ENCODE measurements at regions not wholly inside any gene's neighbourhood (a gene's known extent, or its start where the extent isn't known, plus 50 kb on each side); places are given as distances from the start of the nearest gene placed in this dataset.

GRCh38 chr17:79290726-79291125 lies 216.1 kb downstream of the ENGASE start:
- no peak for DNase-seq (ENCODE audit: low read depth in 2 of 2)

- no peak for DNase-seq (ENCODE audit: low read depth in 2 of 2)
These were observed 214.3 kb downstream of the ENGASE start for GRCh38 chr17:79288950-79289349.

GRCh38 chr17:79286440-79286839 lies 211.8 kb downstream of the ENGASE start:
- no peak for DNase-seq (ENCODE audit: low read depth in 2 of 2)

- no peak for DNase-seq (ENCODE audit: low read depth in 2 of 2)
These were observed 211.3 kb downstream of the ENGASE start for GRCh38 chr17:79285973-79286372.

GRCh38 chr17:79282294-79282693 lies 207.7 kb downstream of the ENGASE start:
- DNase-seq (ENCODE audit: low read depth in 2 of 2), result no peak

GRCh38 chr17:79281803-79282202 lies 207.2 kb downstream of the ENGASE start:
- no peak for DNase-seq (ENCODE audit: low read depth in 2 of 2)

- DNase-seq (ENCODE audit: low read depth in 2 of 2), result no peak
These were observed 206.4 kb downstream of the ENGASE start for GRCh38 chr17:79280866-79281572.

GRCh38 chr17:79280010-79280409 lies 205.4 kb downstream of the ENGASE start:
- no peak for DNase-seq (ENCODE audit: low read depth in 2 of 2)

- DNase-seq (ENCODE audit: low read depth in 2 of 2), result no peak
These were observed 204.7 kb downstream of the ENGASE start for GRCh38 chr17:79279320-79279719.

GRCh38 chr17:79276821-79277220 lies 202.2 kb downstream of the ENGASE start:
- no peak for DNase-seq (ENCODE audit: low read depth in 2 of 2)

- no peak for DNase-seq (ENCODE audit: low read depth in 2 of 2)
These were observed 199.0 kb downstream of the ENGASE start for GRCh38 chr17:79273660-79274059.

- peak in 1 of 2 donors; percentile 9 for DNase-seq (ENCODE audit: low read depth in 2 of 2)
These were observed 198.1 kb downstream of the ENGASE start for GRCh38 chr17:79272666-79273219.

- no peak for DNase-seq (ENCODE audit: low read depth in 2 of 2)
These were observed 197.6 kb downstream of the ENGASE start for GRCh38 chr17:79272220-79272619.

- DNase-seq (ENCODE audit: low read depth in 2 of 2), result no peak
These were observed 195.0 kb downstream of the ENGASE start for GRCh38 chr17:79269620-79270019.

GRCh38 chr17:79263191-79263590 lies 188.6 kb downstream of the ENGASE start:
- DNase-seq (ENCODE audit: low read depth in 2 of 2), result no peak

GRCh38 chr17:79262624-79263023 lies 188.0 kb downstream of the ENGASE start:
- DNase-seq (ENCODE audit: low read depth in 2 of 2), result no peak

GRCh38 chr17:79261355-79262072 lies 186.9 kb downstream of the ENGASE start:
- no peak for DNase-seq (ENCODE audit: low read depth in 2 of 2)

- DNase-seq (ENCODE audit: low read depth in 2 of 2), result no peak
These were observed 184.2 kb downstream of the ENGASE start for GRCh38 chr17:79258843-79259242.

- no peak for DNase-seq (ENCODE audit: low read depth in 2 of 2)
These were observed 183.4 kb downstream of the ENGASE start for GRCh38 chr17:79258041-79258440.

GRCh38 chr17:79255926-79256585 lies 181.4 kb downstream of the ENGASE start:
- DNase-seq (ENCODE audit: low read depth in 2 of 2), result no peak

GRCh38 chr17:79255456-79255855 lies 180.8 kb downstream of the ENGASE start:
- DNase-seq (ENCODE audit: low read depth in 2 of 2), result no peak

- no peak for DNase-seq (ENCODE audit: low read depth in 2 of 2)
These were observed 180.4 kb downstream of the ENGASE start for GRCh38 chr17:79255046-79255445.
